Liver (tissue), 8 donors: ENCODE measurements at regions not wholly inside any gene's neighbourhood (a gene's known extent, or its start where the extent isn't known, plus 50 kb on each side); places are given as distances from the start of the nearest gene placed in this dataset.

ENCODE experiments used
- DNase-seq: peaks from one replicate; pipeline ENCODE4 v3.0.0-alpha.2; 2017; ENCODE audit warnings: low spot score
- H3K27ac ChIP-seq, 2 donors: one replicate each; pipeline ENCODE4 v1.7.0; 2013; ENCODE audit warnings: inconsistent platforms in 2 of 2, low read length in 2 of 2, control low read depth in 1 of 2, low read depth in 1 of 2, mild to moderate bottlenecking in 1 of 2
- H3K27me3 ChIP-seq, 4 donors: one replicate each; pipeline versions ENCODE4 v1.6.1 to v1.7.0; 2013; ENCODE audit warnings: low read length in 3 of 4, inconsistent platforms in 1 of 4, mild to moderate bottlenecking in 1 of 4, moderate library complexity in 1 of 4; ENCODE audit not compliant: control insufficient read depth in 4 of 4, insufficient read depth in 4 of 4
- H3K36me3 ChIP-seq, 4 donors: one replicate each; pipeline versions ENCODE4 v1.6.1 to v1.7.0; 2013; ENCODE audit warnings: low read length in 3 of 4, mild to moderate bottlenecking in 3 of 4, low read depth in 1 of 4, moderate library complexity in 1 of 4; ENCODE audit not compliant: control insufficient read depth in 4 of 4, insufficient read depth in 3 of 4
- H3K4me1 ChIP-seq, 4 donors: one replicate each; pipeline versions ENCODE4 v1.6.1 to v1.7.0; 2013; ENCODE audit warnings: low read length in 3 of 4, mild to moderate bottlenecking in 3 of 4, moderate library complexity in 1 of 4; ENCODE audit not compliant: control insufficient read depth in 4 of 4, insufficient read depth in 4 of 4
- H3K4me3 ChIP-seq, 3 donors: one replicate each; pipeline versions ENCODE4 v1.6.1 to v1.7.0; 2013; ENCODE audit warnings: low read length in 3 of 3, control low read depth in 1 of 3, low read depth in 1 of 3, mild to moderate bottlenecking in 1 of 3
- H3K9ac ChIP-seq, 2 donors: one replicate each; pipeline ENCODE4 v1.7.0; 2013; ENCODE audit warnings: low read length in 2 of 2, mild to moderate bottlenecking in 2 of 2, moderate library complexity in 2 of 2, control low read depth in 1 of 2, low read depth in 1 of 2
- H3K9me3 ChIP-seq, 4 donors: one replicate each; pipeline versions ENCODE4 v1.6.1 to v1.7.0; 2013; ENCODE audit warnings: low read length in 3 of 4; ENCODE audit not compliant: control insufficient read depth in 4 of 4
- FOXA1 ChIP-seq: IDR thresholded peaks from 2 replicates; pipeline ENCODE4 v1.6.1; 2016; ENCODE audit warnings: antibody characterized with exemption
- FOXA2 ChIP-seq: IDR thresholded peaks from 2 replicates; pipeline ENCODE4 v1.6.1; 2016; ENCODE audit warnings: antibody characterized with exemption
- GABPA ChIP-seq, 2 donors: IDR thresholded peaks in 1 of 2; conservative IDR thresholded peaks in 1 of 2; 2 replicates each; pipeline ENCODE4 v1.6.1; 2016; ENCODE audit warnings: antibody characterized with exemption in 2 of 2, mild to moderate bottlenecking in 1 of 2, moderate library complexity in 1 of 2
- HNF4A ChIP-seq, 2 donors: conservative IDR thresholded peaks; 2 replicates each; pipeline ENCODE4 v1.6.1; 2016; ENCODE audit warnings: antibody characterized with exemption in 2 of 2, mild to moderate bottlenecking in 2 of 2
- HNF4G ChIP-seq: IDR thresholded peaks from 2 replicates; pipeline ENCODE4 v1.6.1; 2016; ENCODE audit warnings: antibody characterized with exemption
- JUND ChIP-seq, 2 donors: IDR thresholded peaks; 2 replicates each; pipeline ENCODE4 v1.6.1; 2016; ENCODE audit warnings: antibody characterized with exemption in 2 of 2
- NR2F2 ChIP-seq: IDR thresholded peaks from 2 replicates; pipeline ENCODE4 v1.6.1; 2016; ENCODE audit warnings: antibody characterized with exemption
- RAD21 ChIP-seq, 2 donors: IDR thresholded peaks; 2 replicates each; pipeline ENCODE4 v1.6.1; 2016; ENCODE audit warnings: antibody characterized with exemption in 2 of 2, mild to moderate bottlenecking in 2 of 2
- RXRA ChIP-seq, 2 donors: IDR thresholded peaks; 2 replicates each; pipeline ENCODE4 v1.6.1; 2017 to 2018; ENCODE audit warnings: antibody characterized with exemption in 2 of 2, mild to moderate bottlenecking in 1 of 2
- TAF1 ChIP-seq: conservative IDR thresholded peaks from 2 replicates; pipeline ENCODE4 v1.6.1; 2016; ENCODE audit warnings: antibody characterized with exemption, mild to moderate bottlenecking
- YY1 ChIP-seq: IDR thresholded peaks from 2 replicates; pipeline ENCODE4 v1.6.1; 2016; ENCODE audit warnings: antibody characterized with exemption, mild to moderate bottlenecking
- WGBS: extraction: QIAGEN DNeasy Blood & Tissue Kit; methylation state at CpG from one replicate; pipeline ENCODE4 v1.1.7; 2013; 5-methylcytosine and 5-hydroxymethylcytosine counted together
- TF ChIP-seq, protein P1 (sequence below): IDR thresholded peaks from 2 replicates; pipeline ENCODE4 v1.6.1; 2016; ENCODE audit warnings: antibody characterized with exemption
- TF ChIP-seq, protein P2 (sequence below): fragments of 150-350 bp; IDR thresholded peaks from 2 replicates; pipeline ENCODE4 v1.5.1; 2017; ENCODE audit warnings: improper control_type of control experiment, low read depth, low read length; ENCODE audit not compliant: missing input control
- TF ChIP-seq, protein P3 (sequence below): IDR thresholded peaks from 2 replicates; pipeline ENCODE4 v1.6.1; 2016; ENCODE audit warnings: antibody characterized with exemption, mild to moderate bottlenecking
- TF ChIP-seq, protein P4 (sequence below): IDR thresholded peaks from 2 replicates; pipeline ENCODE4 v1.6.1; 2016; ENCODE audit warnings: antibody characterized with exemption
- donor health status: healthy.
- donor health status: healthy.
- donor health status: healthy.
- donor health status: healthy.
- donor health status: healthy.

DNA sequence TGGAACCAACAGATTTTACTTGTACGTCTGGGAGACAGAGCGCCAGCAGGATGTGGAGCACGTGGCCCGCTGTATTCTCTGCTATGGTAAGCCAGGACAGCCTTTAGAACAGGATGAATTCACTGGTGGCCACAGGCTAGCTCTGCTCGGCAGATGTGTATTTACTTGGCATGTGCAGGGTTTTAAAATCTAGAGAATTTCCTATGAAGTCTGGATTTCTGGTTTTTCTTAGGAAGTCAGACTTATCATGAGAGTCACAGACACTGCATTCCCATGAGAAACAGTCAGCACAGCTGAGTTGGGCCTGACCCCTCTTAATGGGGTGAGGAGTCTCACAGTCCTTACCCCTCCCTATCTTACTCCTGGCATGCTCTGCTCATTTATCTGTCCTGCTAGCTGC is 84.6 kb upstream of the COL6A5 start:
- 84% methylated on average over 5 of the region's 5 CpGs for WGBS
- no peak for TF ChIP-seq TAF1
- TF ChIP-seq, protein P1, sequence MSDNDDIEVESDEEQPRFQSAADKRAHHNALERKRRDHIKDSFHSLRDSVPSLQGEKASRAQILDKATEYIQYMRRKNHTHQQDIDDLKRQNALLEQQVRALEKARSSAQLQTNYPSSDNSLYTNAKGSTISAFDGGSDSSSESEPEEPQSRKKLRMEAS: peak; percentile 22
- peak in 1 of 2 donors; percentile 21 for TF ChIP-seq RAD21 (IDR thresholded peaks at IDR 0.05)
- TF ChIP-seq RXRA (IDR thresholded peaks at IDR 0.05): peak; percentile 66 to 72
- peak; percentile 86 for TF ChIP-seq NR2F2
- no peak for TF ChIP-seq FOXA1

DNA sequence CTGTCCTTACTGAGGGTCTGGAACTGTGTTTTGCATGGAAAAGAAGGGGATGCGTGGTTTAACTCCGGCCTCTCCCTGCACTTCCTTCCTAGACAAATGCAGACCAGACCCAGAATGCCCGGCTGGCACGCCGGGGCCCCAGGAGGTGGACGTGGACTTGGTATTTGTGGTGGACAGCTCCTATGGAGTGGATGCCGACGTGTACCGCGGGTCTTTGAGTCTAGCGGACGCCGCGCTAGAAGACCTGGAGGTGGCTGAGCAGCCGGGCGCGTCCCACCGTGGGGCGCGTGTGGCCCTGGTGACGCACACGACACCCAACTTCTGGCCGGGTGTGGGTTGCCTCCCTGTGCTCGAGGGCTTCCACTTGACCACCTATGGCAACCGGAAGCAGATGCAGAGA is 81.8 kb upstream of the COL6A5 start:
- 94% methylated on average over 25 of the region's 25 CpGs for WGBS
- no peak for DNase-seq
- no peak overlapping the region for H3K4me3 ChIP-seq

More for the DNA sequence above, 84.6 kb upstream of the COL6A5 start:
- Histone ChIP-seq H3K4me1 (peaks cover 0 to 2% (median 0%) of the 10 kb centered on the region in 4 donors), H3K27me3 (peaks cover 0 to 4% (median 0%) of the 10 kb centered on the region in 4 donors), H3K27ac (no peak overlapping the region), H3K36me3 (no peaks in the 10 kb centered on the region), H3K4me3 (no peak overlapping the region), H3K9ac (no peak overlapping the region), H3K9me3 (no peaks in the 10 kb centered on the region)
- no peak for DNase-seq

DNA sequence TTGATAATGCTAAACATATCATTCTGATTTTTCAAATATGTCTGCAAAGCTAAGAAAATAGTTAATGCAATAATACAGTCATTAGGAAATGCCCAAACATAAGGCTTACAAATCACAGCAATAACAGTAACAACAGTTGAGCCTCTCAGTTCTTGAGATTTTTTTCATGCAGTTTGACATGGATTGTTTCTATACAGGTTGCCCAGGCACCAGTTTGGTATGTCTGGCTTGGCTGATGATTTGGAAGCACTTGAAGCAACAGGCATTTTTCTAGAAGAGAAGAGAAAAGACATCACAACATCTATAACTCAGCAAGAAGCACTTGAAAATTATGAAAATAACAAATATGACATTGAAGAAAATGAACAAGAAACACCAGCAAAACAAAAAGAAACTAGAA is 78.7 kb upstream of the COL6A5 start:
- H3K27me3 ChIP-seq: no peaks in the 10 kb centered on the region
- H3K36me3 ChIP-seq: no peaks in the 10 kb centered on the region
- H3K9me3 ChIP-seq: no peaks in the 10 kb centered on the region
- H3K9ac ChIP-seq: no peak overlapping the region
- H3K27ac ChIP-seq: no peak overlapping the region
- no peaks in the 10 kb centered on the region for H3K4me1 ChIP-seq
- DNase-seq: no peak
- H3K4me3 ChIP-seq: no peak overlapping the region
- no peak for TF ChIP-seq GABPA (IDR thresholded peaks at IDR 0.05 in 1 of 2, conservative IDR thresholded peaks at IDR 0.05 in 1 of 2)
- no peak for TF ChIP-seq NR2F2
- TF ChIP-seq FOXA1: no peak
- TF ChIP-seq JUND (IDR thresholded peaks at IDR 0.05): no peak
- TF ChIP-seq, protein P2, sequence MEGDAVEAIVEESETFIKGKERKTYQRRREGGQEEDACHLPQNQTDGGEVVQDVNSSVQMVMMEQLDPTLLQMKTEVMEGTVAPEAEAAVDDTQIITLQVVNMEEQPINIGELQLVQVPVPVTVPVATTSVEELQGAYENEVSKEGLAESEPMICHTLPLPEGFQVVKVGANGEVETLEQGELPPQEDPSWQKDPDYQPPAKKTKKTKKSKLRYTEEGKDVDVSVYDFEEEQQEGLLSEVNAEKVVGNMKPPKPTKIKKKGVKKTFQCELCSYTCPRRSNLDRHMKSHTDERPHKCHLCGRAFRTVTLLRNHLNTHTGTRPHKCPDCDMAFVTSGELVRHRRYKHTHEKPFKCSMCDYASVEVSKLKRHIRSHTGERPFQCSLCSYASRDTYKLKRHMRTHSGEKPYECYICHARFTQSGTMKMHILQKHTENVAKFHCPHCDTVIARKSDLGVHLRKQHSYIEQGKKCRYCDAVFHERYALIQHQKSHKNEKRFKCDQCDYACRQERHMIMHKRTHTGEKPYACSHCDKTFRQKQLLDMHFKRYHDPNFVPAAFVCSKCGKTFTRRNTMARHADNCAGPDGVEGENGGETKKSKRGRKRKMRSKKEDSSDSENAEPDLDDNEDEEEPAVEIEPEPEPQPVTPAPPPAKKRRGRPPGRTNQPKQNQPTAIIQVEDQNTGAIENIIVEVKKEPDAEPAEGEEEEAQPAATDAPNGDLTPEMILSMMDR: no peak
- no peak for TF ChIP-seq TAF1
- TF ChIP-seq HNF4G: no peak
- no peak for TF ChIP-seq HNF4A (conservative IDR thresholded peaks at IDR 0.05)
- no peak for TF ChIP-seq RAD21 (IDR thresholded peaks at IDR 0.05)
- TF ChIP-seq, protein P1: no peak
- TF ChIP-seq, protein P3, sequence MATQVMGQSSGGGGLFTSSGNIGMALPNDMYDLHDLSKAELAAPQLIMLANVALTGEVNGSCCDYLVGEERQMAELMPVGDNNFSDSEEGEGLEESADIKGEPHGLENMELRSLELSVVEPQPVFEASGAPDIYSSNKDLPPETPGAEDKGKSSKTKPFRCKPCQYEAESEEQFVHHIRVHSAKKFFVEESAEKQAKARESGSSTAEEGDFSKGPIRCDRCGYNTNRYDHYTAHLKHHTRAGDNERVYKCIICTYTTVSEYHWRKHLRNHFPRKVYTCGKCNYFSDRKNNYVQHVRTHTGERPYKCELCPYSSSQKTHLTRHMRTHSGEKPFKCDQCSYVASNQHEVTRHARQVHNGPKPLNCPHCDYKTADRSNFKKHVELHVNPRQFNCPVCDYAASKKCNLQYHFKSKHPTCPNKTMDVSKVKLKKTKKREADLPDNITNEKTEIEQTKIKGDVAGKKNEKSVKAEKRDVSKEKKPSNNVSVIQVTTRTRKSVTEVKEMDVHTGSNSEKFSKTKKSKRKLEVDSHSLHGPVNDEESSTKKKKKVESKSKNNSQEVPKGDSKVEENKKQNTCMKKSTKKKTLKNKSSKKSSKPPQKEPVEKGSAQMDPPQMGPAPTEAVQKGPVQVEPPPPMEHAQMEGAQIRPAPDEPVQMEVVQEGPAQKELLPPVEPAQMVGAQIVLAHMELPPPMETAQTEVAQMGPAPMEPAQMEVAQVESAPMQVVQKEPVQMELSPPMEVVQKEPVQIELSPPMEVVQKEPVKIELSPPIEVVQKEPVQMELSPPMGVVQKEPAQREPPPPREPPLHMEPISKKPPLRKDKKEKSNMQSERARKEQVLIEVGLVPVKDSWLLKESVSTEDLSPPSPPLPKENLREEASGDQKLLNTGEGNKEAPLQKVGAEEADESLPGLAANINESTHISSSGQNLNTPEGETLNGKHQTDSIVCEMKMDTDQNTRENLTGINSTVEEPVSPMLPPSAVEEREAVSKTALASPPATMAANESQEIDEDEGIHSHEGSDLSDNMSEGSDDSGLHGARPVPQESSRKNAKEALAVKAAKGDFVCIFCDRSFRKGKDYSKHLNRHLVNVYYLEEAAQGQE: no peak
- TF ChIP-seq YY1: no peak

More for the DNA sequence above, 81.8 kb upstream of the COL6A5 start:
- TF ChIP-seq FOXA2 (no peak), FOXA1 (no peak), RXRA (IDR thresholded peaks at IDR 0.05) (no peak), TAF1 (no peak), JUND (IDR thresholded peaks at IDR 0.05) (no peak), RAD21 (IDR thresholded peaks at IDR 0.05) (no peak), NR2F2 (no peak)
- TF ChIP-seq, protein P2: no peak
- TF ChIP-seq, protein P4, sequence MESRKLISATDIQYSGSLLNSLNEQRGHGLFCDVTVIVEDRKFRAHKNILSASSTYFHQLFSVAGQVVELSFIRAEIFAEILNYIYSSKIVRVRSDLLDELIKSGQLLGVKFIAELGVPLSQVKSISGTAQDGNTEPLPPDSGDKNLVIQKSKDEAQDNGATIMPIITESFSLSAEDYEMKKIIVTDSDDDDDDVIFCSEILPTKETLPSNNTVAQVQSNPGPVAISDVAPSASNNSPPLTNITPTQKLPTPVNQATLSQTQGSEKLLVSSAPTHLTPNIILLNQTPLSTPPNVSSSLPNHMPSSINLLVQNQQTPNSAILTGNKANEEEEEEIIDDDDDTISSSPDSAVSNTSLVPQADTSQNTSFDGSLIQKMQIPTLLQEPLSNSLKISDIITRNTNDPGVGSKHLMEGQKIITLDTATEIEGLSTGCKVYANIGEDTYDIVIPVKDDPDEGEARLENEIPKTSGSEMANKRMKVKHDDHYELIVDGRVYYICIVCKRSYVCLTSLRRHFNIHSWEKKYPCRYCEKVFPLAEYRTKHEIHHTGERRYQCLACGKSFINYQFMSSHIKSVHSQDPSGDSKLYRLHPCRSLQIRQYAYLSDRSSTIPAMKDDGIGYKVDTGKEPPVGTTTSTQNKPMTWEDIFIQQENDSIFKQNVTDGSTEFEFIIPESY: no peak
- peaks cover 0 to 2% (median 0%) of the 10 kb centered on the region in 4 donors for H3K4me1 ChIP-seq
- H3K9ac ChIP-seq: no peak overlapping the region
- no peaks in the 10 kb centered on the region for H3K27me3 ChIP-seq
- H3K36me3 ChIP-seq: no peaks in the 10 kb centered on the region
- H3K27ac ChIP-seq: no peak overlapping the region
- H3K9me3 ChIP-seq: no peaks in the 10 kb centered on the region
